SW 1271 (cell line): ENCODE measurements at regions not wholly inside any gene's neighbourhood (a gene's known extent, or its start where the extent isn't known, plus 50 kb on each side); places are given as distances from the start of the nearest gene placed in this dataset.

Source experiments
- DNase-seq, 2 experiments: peaks; one replicate each; lab custom pipeline; 2025; lab: John Stamatoyannopoulos, UW

GRCh38 chr18:22467760-22468553 lies 50.2 kb upstream of the CTAGE1 start:
- no peak for DNase-seq

GRCh38 chr18:22468554-22468891 lies 50.8 kb upstream of the CTAGE1 start:
- no peak for DNase-seq

- no peak for DNase-seq
These were observed 51.5 kb upstream of the CTAGE1 start for GRCh38 chr18:22469061-22469734.

GRCh38 chr18:22469926-22470247 lies 52.2 kb upstream of the CTAGE1 start:
- DNase-seq: no peak

GRCh38 chr18:22470248-22471235 lies 52.8 kb upstream of the CTAGE1 start:
- DNase-seq: no peak

- no peak for DNase-seq
These were observed 53.9 kb upstream of the CTAGE1 start for GRCh38 chr18:22471546-22472131.

- DNase-seq: no peak
These were observed 55.7 kb upstream of the CTAGE1 start for GRCh38 chr18:22473366-22473765.

GRCh38 chr18:22475426-22476100 lies 57.8 kb upstream of the CTAGE1 start:
- DNase-seq: no peak

GRCh38 chr18:22477222-22477621 lies 59.5 kb upstream of the CTAGE1 start:
- DNase-seq: no peak

- DNase-seq: no peak
These were observed 65.2 kb upstream of the CTAGE1 start for GRCh38 chr18:22482948-22483347.

GRCh38 chr18:22483407-22483806 lies 65.7 kb upstream of the CTAGE1 start:
- DNase-seq: no peak

GRCh38 chr18:22484471-22484870 lies 66.8 kb upstream of the CTAGE1 start:
- DNase-seq: no peak

GRCh38 chr18:22485808-22486244 lies 68.1 kb upstream of the CTAGE1 start:
- DNase-seq: no peak

GRCh38 chr18:22486667-22487066 lies 69.0 kb upstream of the CTAGE1 start:
- DNase-seq: no peak

GRCh38 chr18:22488554-22488953 lies 70.8 kb upstream of the CTAGE1 start:
- DNase-seq: no peak

- DNase-seq: no peak
These were observed 72.0 kb upstream of the CTAGE1 start for GRCh38 chr18:22489704-22490103.

GRCh38 chr18:22490429-22490846 lies 72.7 kb upstream of the CTAGE1 start:
- no peak for DNase-seq

GRCh38 chr18:22493255-22493654 lies 75.5 kb upstream of the CTAGE1 start:
- no peak for DNase-seq

- no peak for DNase-seq
These were observed 76.2 kb upstream of the CTAGE1 start for GRCh38 chr18:22493940-22494339.

GRCh38 chr18:22494771-22495170 lies 77.1 kb upstream of the CTAGE1 start:
- no peak for DNase-seq

- no peak for DNase-seq
These were observed 81.7 kb upstream of the CTAGE1 start for GRCh38 chr18:22499421-22499820.

- DNase-seq: no peak
These were observed 86.1 kb upstream of the CTAGE1 start for GRCh38 chr18:22503803-22504202.
